CD14-positive monocyte (primary cell): ENCODE measurements at regions not wholly inside any gene's neighbourhood (a gene's known extent, or its start where the extent isn't known, plus 50 kb on each side); places are given as distances from the start of the nearest gene placed in this dataset.

ENCODE experiments used
- DNase-seq, 3 donors: peaks; one replicate each; pipeline ENCODE4 v3.0.0-alpha.2; 2011 to 2022
- H2AFZ ChIP-seq: 2 replicates; pipeline ENCODE4 v1.6.0; 2012; ENCODE audit warnings: mild to moderate bottlenecking, low read depth, low read length, inconsistent platforms; ENCODE audit not compliant: insufficient read depth, poor library complexity, severe bottlenecking
- H3K27ac ChIP-seq, 2 donors: 1 replicate in 1 of 2; 2 replicates in 1 of 2; pipeline ENCODE4 v1.5.1; 2012 to 2013; ENCODE audit warnings: low read length in 2 of 2, control low read depth in 1 of 2, inconsistent platforms in 1 of 2, low read depth in 1 of 2, mild to moderate bottlenecking in 1 of 2
- H3K27me3 ChIP-seq, 2 donors: one replicate each; pipeline versions ENCODE4 v1.6.0 to v1.6.1; 2011 to 2013; ENCODE audit warnings: low read length in 2 of 2; ENCODE audit not compliant: control insufficient read depth in 2 of 2, insufficient read depth in 2 of 2
- H3K36me3 ChIP-seq, 2 donors: replicated peaks in 1 of 2; 1 replicate in 1 of 2; 2 replicates in 1 of 2; pipeline versions ENCODE4 v1.5.1 to v1.6.1; 2012 to 2013; ENCODE audit warnings: low read length in 2 of 2, control low read depth in 1 of 2, inconsistent platforms in 1 of 2, mild to moderate bottlenecking in 1 of 2; ENCODE audit not compliant: insufficient read depth in 2 of 2, control insufficient read depth in 1 of 2
- H3K4me1 ChIP-seq, 2 donors: 1 replicate in 1 of 2; 2 replicates in 1 of 2; pipeline versions ENCODE4 v1.5.1 to v1.6.1; 2012 to 2013; ENCODE audit warnings: low read length in 2 of 2, control low read depth in 1 of 2, inconsistent platforms in 1 of 2, mild to moderate bottlenecking in 1 of 2, moderate library complexity in 1 of 2; ENCODE audit not compliant: insufficient read depth in 2 of 2, control insufficient read depth in 1 of 2
- H3K4me2 ChIP-seq: replicated peaks from 2 replicates; pipeline ENCODE3; 2012; ENCODE audit warnings: low read length, moderate library complexity, mild to moderate bottlenecking; ENCODE audit not compliant: poor library complexity, severe bottlenecking; ENCODE audit errors: extremely low read depth
- H3K4me3 ChIP-seq, 3 experiments: fragments of 200-600 bp in 1 of 3; sonication (generic) in 1 of 3; replicated peaks in 1 of 3; 1 replicate in 2 of 3; 2 replicates in 1 of 3; pipeline ENCODE4 v1.5.1; 2011 to 2013; ENCODE audit warnings: low read length in 3 of 3, mild to moderate bottlenecking in 3 of 3, control low read depth in 2 of 3, low read depth in 2 of 3, inconsistent platforms in 1 of 3, moderate library complexity in 1 of 3
- H3K79me2 ChIP-seq: 2 replicates; pipeline ENCODE4 v1.6.0; 2012; ENCODE audit warnings: mild to moderate bottlenecking, control low read depth, inconsistent platforms, low read length, moderate library complexity; ENCODE audit not compliant: insufficient read depth
- H3K9ac ChIP-seq: 2 replicates; pipeline ENCODE4 v1.6.0; 2017; ENCODE audit warnings: low read length, mild to moderate bottlenecking; ENCODE audit not compliant: insufficient read depth, poor library complexity, severe bottlenecking
- H3K9me3 ChIP-seq, 2 donors: replicated peaks in 1 of 2; 1 replicate in 1 of 2; 2 replicates in 1 of 2; pipeline versions ENCODE4 v1.5.1 to v1.6.1; 2012 to 2013; ENCODE audit warnings: low read length in 2 of 2, control low read depth in 1 of 2; ENCODE audit not compliant: control insufficient read depth in 1 of 2, insufficient read depth in 1 of 2
- H4K20me1 ChIP-seq: 2 replicates; pipeline ENCODE4 v1.6.0; 2012; ENCODE audit warnings: mild to moderate bottlenecking, low read length, control low read depth, moderate library complexity; ENCODE audit not compliant: insufficient read depth
- H3K27ac Mint-ChIP-seq, 7 donors: one replicate each; pipeline ENCODE4 v1.8.0; 2020; ENCODE audit warnings: mild to moderate bottlenecking in 7 of 7, mixed read lengths in 7 of 7, moderate library complexity in 6 of 7, inconsistent platforms in 2 of 7
- H3K27me3 Mint-ChIP-seq, 3 donors: one replicate each; pipeline ENCODE4 v1.8.0; 2021 to 2022; ENCODE audit warnings: low read depth in 3 of 3, mild to moderate bottlenecking in 3 of 3, mixed read lengths in 3 of 3, moderate library complexity in 3 of 3, inconsistent platforms in 1 of 3
- H3K36me3 Mint-ChIP-seq, 2 donors: one replicate each; pipeline ENCODE4 v1.8.0; 2020; ENCODE audit warnings: mixed read lengths in 2 of 2, inconsistent platforms in 1 of 2, mild to moderate bottlenecking in 1 of 2
- H3K4me1 Mint-ChIP-seq: one replicate; pipeline ENCODE4 v1.8.0; 2020; ENCODE audit warnings: mild to moderate bottlenecking, mixed read lengths
- H3K4me3 Mint-ChIP-seq, 2 donors: one replicate each; pipeline ENCODE4 v1.8.0; 2020; ENCODE audit warnings: mild to moderate bottlenecking in 2 of 2, mixed read lengths in 2 of 2, moderate library complexity in 1 of 2
- H3K9me3 Mint-ChIP-seq, 7 donors: one replicate each; pipeline ENCODE4 v1.8.0; 2020 to 2022; ENCODE audit warnings: mixed read lengths in 7 of 7, mild to moderate bottlenecking in 6 of 7, moderate library complexity in 6 of 7, inconsistent platforms in 2 of 7
- WGBS: methylation state at CpG from one replicate; pipeline ENCODE4 v1.1.5; 2013; ENCODE audit warnings: missing lambda C conversion rate; ENCODE audit not compliant: insufficient coverage; 5-methylcytosine and 5-hydroxymethylcytosine counted together
- intact Hi-C, 2 donors: fragments of 100-400 bp; cut with micrococcal nuclease; formaldehyde crosslinking; loops; one replicate each; pipeline versions ENCODE4 v1.15.0 to v1.15.1; 2023
- TF ChIP-seq, protein P1 (sequence below): fragments of 200-600 bp; IDR thresholded peaks from one replicate; pipeline ENCODE4 v1.8.0; 2022; ENCODE audit warnings: antibody characterized with exemption, mild to moderate bottlenecking

DNA sequence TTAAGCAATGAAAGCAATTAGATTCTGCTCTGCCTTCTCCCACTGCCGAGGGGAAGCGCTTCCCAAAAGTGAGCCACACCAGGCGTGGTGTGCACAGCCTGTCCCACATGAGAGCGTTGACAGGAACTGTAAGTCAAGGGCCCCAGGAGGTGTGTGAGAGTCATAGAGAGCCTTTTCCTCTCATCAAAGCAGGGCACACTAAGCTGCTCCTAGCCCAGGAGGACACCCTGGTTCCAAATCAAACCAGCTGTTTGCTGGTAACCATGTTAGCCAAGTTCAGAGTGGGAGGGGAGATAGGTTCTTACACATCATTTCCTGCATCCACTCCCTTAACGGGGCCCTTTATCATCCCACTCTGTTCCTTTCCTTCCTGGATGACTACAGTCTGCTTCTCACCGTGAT is 98.3 kb downstream of the SPTSSA start:
- H3K4me2 ChIP-seq = no peak overlapping the region
- H3K4me1 ChIP-seq = peaks cover 68% of the 10 kb centered on the region in 2 donors
- no CpG with 5 or more reads among the region's 6 CpGs for WGBS
- peak overlapping the region; percentile 66 for H2AFZ ChIP-seq
- H3K4me3 Mint-ChIP-seq = peak overlapping the region; percentile 48 to 62
- peaks cover 67% of the 10 kb centered on the region for H3K4me1 Mint-ChIP-seq
- no peaks in the 10 kb centered on the region for H3K9me3 Mint-ChIP-seq
- peak overlapping the region; percentile 10 to 91 (median 74) for H3K27ac Mint-ChIP-seq
- no peaks in the 10 kb centered on the region for H3K36me3 Mint-ChIP-seq
- TF ChIP-seq, protein P1, sequence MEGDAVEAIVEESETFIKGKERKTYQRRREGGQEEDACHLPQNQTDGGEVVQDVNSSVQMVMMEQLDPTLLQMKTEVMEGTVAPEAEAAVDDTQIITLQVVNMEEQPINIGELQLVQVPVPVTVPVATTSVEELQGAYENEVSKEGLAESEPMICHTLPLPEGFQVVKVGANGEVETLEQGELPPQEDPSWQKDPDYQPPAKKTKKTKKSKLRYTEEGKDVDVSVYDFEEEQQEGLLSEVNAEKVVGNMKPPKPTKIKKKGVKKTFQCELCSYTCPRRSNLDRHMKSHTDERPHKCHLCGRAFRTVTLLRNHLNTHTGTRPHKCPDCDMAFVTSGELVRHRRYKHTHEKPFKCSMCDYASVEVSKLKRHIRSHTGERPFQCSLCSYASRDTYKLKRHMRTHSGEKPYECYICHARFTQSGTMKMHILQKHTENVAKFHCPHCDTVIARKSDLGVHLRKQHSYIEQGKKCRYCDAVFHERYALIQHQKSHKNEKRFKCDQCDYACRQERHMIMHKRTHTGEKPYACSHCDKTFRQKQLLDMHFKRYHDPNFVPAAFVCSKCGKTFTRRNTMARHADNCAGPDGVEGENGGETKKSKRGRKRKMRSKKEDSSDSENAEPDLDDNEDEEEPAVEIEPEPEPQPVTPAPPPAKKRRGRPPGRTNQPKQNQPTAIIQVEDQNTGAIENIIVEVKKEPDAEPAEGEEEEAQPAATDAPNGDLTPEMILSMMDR = no peak
- no peaks in the 10 kb centered on the region for H3K36me3 ChIP-seq
- H3K9me3 ChIP-seq = no peaks in the 10 kb centered on the region
- DNase-seq = peak in 2 of 3 donors; percentile 24
- no peaks in the 10 kb centered on the region for H3K79me2 ChIP-seq
- no peaks in the 10 kb centered on the region for H3K27me3 Mint-ChIP-seq
- no peaks in the 10 kb centered on the region for H4K20me1 ChIP-seq
- intact Hi-C loops = loop anchor here in 1 of 2 donors (5.0 kb wide), 1 partner anchor 99 kb away; the partner anchor contains the start of gene SPTSSA
- H3K4me3 ChIP-seq = no peak overlapping the region
- peak overlapping the region in 1 of 2 donors; percentile 54 for H3K27ac ChIP-seq
- H3K27me3 ChIP-seq = no peaks in the 10 kb centered on the region
- H3K9ac ChIP-seq = no peak overlapping the region

DNA sequence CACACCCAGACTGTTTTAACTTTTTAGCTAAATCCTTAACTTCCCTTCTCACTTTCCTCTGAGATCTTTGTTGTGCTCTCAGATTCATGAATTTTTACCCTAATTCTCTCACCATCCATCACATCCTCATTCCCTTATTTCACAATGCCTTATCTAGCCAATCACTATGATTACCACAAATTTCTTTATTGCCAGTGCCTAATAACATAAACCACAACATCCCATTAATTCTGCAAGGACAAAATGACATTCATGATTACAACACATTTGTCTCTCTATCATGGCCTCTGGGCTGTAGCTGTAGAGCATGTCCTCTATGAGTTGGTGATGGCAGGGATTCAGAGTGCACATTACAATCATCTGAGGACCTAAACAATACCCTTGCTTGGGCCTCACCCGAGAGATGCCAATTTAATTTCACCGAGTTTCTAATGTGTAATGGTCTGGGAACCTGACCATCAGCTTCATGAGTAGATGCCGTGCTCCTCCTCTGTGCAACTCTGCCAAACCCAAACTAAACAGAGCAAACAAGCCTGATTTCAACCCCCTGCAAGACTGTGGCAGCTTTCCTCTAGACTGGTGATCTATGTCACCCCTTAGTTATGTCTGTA is 99.3 kb downstream of the SPTSSA start:
- intact Hi-C loops = loop anchor here in 1 of 2 donors (5.0 kb wide), 1 partner anchor 100 kb away; the partner anchor contains the start of gene SPTSSA
- no peaks in the 10 kb centered on the region for H3K36me3 Mint-ChIP-seq
- Histone ChIP-seq H3K9ac (no peak overlapping the region), H3K9me3 (no peaks in the 10 kb centered on the region), H3K4me1 (peaks cover 58 to 59% of the 10 kb centered on the region in 2 donors), H3K4me2 (no peak overlapping the region), H3K27me3 (no peaks in the 10 kb centered on the region), H2AFZ (peak overlapping the region; percentile 18), H4K20me1 (no peaks in the 10 kb centered on the region), H3K79me2 (no peaks in the 10 kb centered on the region), H3K4me3 (no peak overlapping the region), H3K36me3 (no peaks in the 10 kb centered on the region), H3K27ac (peak overlapping the region in 1 of 2 donors; percentile 54)
- peaks cover 57% of the 10 kb centered on the region for H3K4me1 Mint-ChIP-seq
- peaks cover 0 to under 1% (median 0%) of the 10 kb centered on the region in 7 donors for H3K9me3 Mint-ChIP-seq
- WGBS = no CpG with 5 or more reads among the region's 3 CpGs
- TF ChIP-seq, protein P1 = no peak
- H3K27ac Mint-ChIP-seq = peak overlapping the region; percentile 10 to 91 (median 74)
- DNase-seq = peak in 2 of 3 donors; percentile 20 to 25
- H3K27me3 Mint-ChIP-seq = no peaks in the 10 kb centered on the region
- H3K4me3 Mint-ChIP-seq = no peak overlapping the region
